Lung (tissue), 11 donors: ENCODE measurements at regions not wholly inside any gene's neighbourhood (a gene's known extent, or its start where the extent isn't known, plus 50 kb on each side); places are given as distances from the start of the nearest gene placed in this dataset.
A peak's percentile ranks its signal among the peaks of the same experiment; 100 is the strongest.

ENCODE experiments used
- ATAC-seq: fragments of 200-7000 bp; cut with Tn5 transposase; one replicate; pipeline ENCODE4 v1.9.1; 2020; ENCODE audit warnings: moderate number of reproducible peaks; ENCODE audit not compliant: insufficient read depth, low FRiP score
- DNase-seq, 3 donors: peaks; one replicate each; pipeline ENCODE4 v3.0.0-alpha.2; 2013 to 2017
- H3K27ac ChIP-seq, 2 donors: one replicate each; pipeline ENCODE4 v1.5.1; 2013; ENCODE audit warnings: mild to moderate bottlenecking in 2 of 2, moderate library complexity in 2 of 2, control low read depth in 1 of 2, inconsistent platforms in 1 of 2, low read depth in 1 of 2, low read length in 1 of 2
- H3K27me3 ChIP-seq, 3 donors: one replicate each; pipeline ENCODE4 v1.5.1; 2013; ENCODE audit warnings: low read length in 2 of 3; ENCODE audit not compliant: control insufficient read depth in 3 of 3, insufficient read depth in 3 of 3
- H3K36me3 ChIP-seq, 4 donors: one replicate each; pipeline ENCODE4 v1.5.1; 2013; ENCODE audit warnings: low read length in 4 of 4, mild to moderate bottlenecking in 1 of 4, moderate library complexity in 1 of 4; ENCODE audit not compliant: control insufficient read depth in 4 of 4, insufficient read depth in 4 of 4
- H3K4me1 ChIP-seq, 5 donors: one replicate each; pipeline ENCODE4 v1.5.1; 2013; ENCODE audit warnings: low read length in 5 of 5, mild to moderate bottlenecking in 2 of 5, moderate library complexity in 1 of 5; ENCODE audit not compliant: control insufficient read depth in 5 of 5, insufficient read depth in 5 of 5
- H3K4me3 ChIP-seq: one replicate; pipeline ENCODE4 v1.5.1; 2013; ENCODE audit warnings: mild to moderate bottlenecking, control low read depth, moderate library complexity
- H3K9ac ChIP-seq, 2 donors: one replicate each; pipeline ENCODE4 v1.5.1; 2013; ENCODE audit warnings: low read length in 2 of 2, control low read depth in 1 of 2; ENCODE audit not compliant: insufficient read depth in 1 of 2
- H3K9me3 ChIP-seq, 4 donors: one replicate each; pipeline ENCODE4 v1.5.1; 2013; ENCODE audit warnings: low read length in 3 of 4, mild to moderate bottlenecking in 1 of 4, moderate library complexity in 1 of 4; ENCODE audit not compliant: control insufficient read depth in 4 of 4, insufficient read depth in 3 of 4
- CTCF ChIP-seq: IDR thresholded peaks from 2 replicates; pipeline ENCODE4 v1.5.1; 2012; ENCODE audit warnings: mild to moderate bottlenecking; ENCODE audit errors: control extremely low read depth, extremely low read depth
- WGBS, 2 donors: extraction: QIAGEN DNeasy Blood & Tissue Kit; methylation state at CpG; one replicate each; pipeline ENCODE4 v1.1.7; 2013; 5-methylcytosine and 5-hydroxymethylcytosine counted together
- donor health status: control.
- donor health status: control.
- donor health status: Bipolar disorder and iron deficiency.
- donor health status: healthy.
- donor health status: DM: yes; HTN: yes; CAD: no.

GRCh38 chr2:38450509-38450908 lies 73.4 kb upstream of the ATL2 start:
- no peak for TF ChIP-seq CTCF
- peak in 2 of 3 donors; percentile 32 to 52 for DNase-seq
- H3K9me3 ChIP-seq, result no peaks in the 10 kb centered on the region

GRCh38 chr2:38448692-38449410 lies 71.8 kb upstream of the ATL2 start:
- H3K4me1 ChIP-seq, result no peaks in the 10 kb centered on the region
- no peaks in the 10 kb centered on the region for H3K36me3 ChIP-seq
- ATAC-seq (no peak), DNase-seq (no peak)
- no peak for TF ChIP-seq CTCF
- H3K9me3 ChIP-seq, result no peaks in the 10 kb centered on the region
- H3K9ac ChIP-seq, result no peak overlapping the region
- H3K4me3 ChIP-seq, result no peak overlapping the region
- H3K27ac ChIP-seq, result no peak overlapping the region
- 83 to 89% methylated on average over 6 of the region's 6 CpGs for WGBS, 2 donors
- no peaks in the 10 kb centered on the region for H3K27me3 ChIP-seq

More at GRCh38 chr2:38450509-38450908, 73.4 kb upstream of the ATL2 start:
- ATAC-seq, result no peak
- Histone ChIP-seq H3K4me1 (no peaks in the 10 kb centered on the region), H3K9ac (no peak overlapping the region), H3K27ac (no peak overlapping the region), H3K4me3 (no peak overlapping the region), H3K36me3 (no peaks in the 10 kb centered on the region), H3K27me3 (no peaks in the 10 kb centered on the region)
- WGBS, 2 donors, result 99 to 100% methylated on average over 2 of the region's 2 CpGs

GRCh38 chr2:38446906-38447561 lies 70.0 kb upstream of the ATL2 start:
- Histone ChIP-seq H3K9ac (no peak overlapping the region), H3K4me3 (no peak overlapping the region), H3K4me1 (peaks cover 0 to 9% (median 3%) of the 10 kb centered on the region in 5 donors), H3K27ac (no peak overlapping the region), H3K36me3 (no peaks in the 10 kb centered on the region), H3K27me3 (no peaks in the 10 kb centered on the region), H3K9me3 (no peaks in the 10 kb centered on the region)
- DNase-seq (no peak), ATAC-seq (no peak)
- no peak for TF ChIP-seq CTCF
- 81 to 84% methylated on average over 7 of the region's 7 CpGs for WGBS, 2 donors
